Stimulated activated CD4-positive, alpha-beta T cell treated with anti-CD3 and anti-CD28 coated beads, TNF-alpha, amount 100 ng/mL, for 48 hours (primary cell): ENCODE measurements at regions not wholly inside any gene's neighbourhood (a gene's known extent, or its start where the extent isn't known, plus 50 kb on each side); places are given as distances from the start of the nearest gene placed in this dataset.
"Not testable (repeated sequence)": the region's sequence is repeated elsewhere in the genome, so short reads cannot be mapped to it uniquely, and the experiment has no call there.

Experiments
- DNase-seq, 3 donors: peaks; one replicate each; pipeline ENCODE4 v3.0.0-alpha.2; 2020; ENCODE audit warnings: low read depth in 3 of 3

GRCh38 chr4:103853627-103854026, 133.8 kb upstream of the TACR3 start:
- DNase-seq: no peak

- no peak for DNase-seq
Measured at GRCh38 chr4:103853146-103853545, 133.4 kb upstream of the TACR3 start.

- DNase-seq: no peak
Measured at GRCh38 chr4:103845075-103845474, 125.3 kb upstream of the TACR3 start.

- DNase-seq: no peak
Measured at GRCh38 chr4:103842637-103843239, 123.0 kb upstream of the TACR3 start.

GRCh38 chr4:103842076-103842475, 122.3 kb upstream of the TACR3 start:
- no peak for DNase-seq

- DNase-seq: not testable (repeated sequence)
Measured at GRCh38 chr4:103810308-103810707, 90.5 kb upstream of the TACR3 start.

GRCh38 chr4:103802766-103803165, 83.0 kb upstream of the TACR3 start:
- DNase-seq: no peak

- no peak for DNase-seq
Measured at GRCh38 chr4:103787057-103787456, 67.3 kb upstream of the TACR3 start.

- no peak for DNase-seq
Measured at GRCh38 chr4:103786593-103786992, 66.8 kb upstream of the TACR3 start.

GRCh38 chr4:103786014-103786413, 66.2 kb upstream of the TACR3 start:
- no peak for DNase-seq

GRCh38 chr4:103778221-103778620, 58.4 kb upstream of the TACR3 start:
- no peak for DNase-seq

- no peak for DNase-seq
Measured at GRCh38 chr4:103774326-103774825, 54.6 kb upstream of the TACR3 start.

- no peak for DNase-seq
Measured at GRCh38 chr4:103773691-103774231, 54.0 kb upstream of the TACR3 start.
